HEK293 (cell line): ENCODE measurements at regions not wholly inside any gene's neighbourhood (a gene's known extent, or its start where the extent isn't known, plus 50 kb on each side); places are given as distances from the start of the nearest gene placed in this dataset.

ENCODE experiments used
- CTCF ChIA-PET: fragments of 350-600 bp; formaldehyde crosslinking; extraction: SDS; loops from one replicate; lab custom pipeline; 2021; ENCODE audit warnings: antibody characterized with exemption; lab: Yijun Ruan, JAX
- POLR2A ChIA-PET: fragments of 300-600 bp; formaldehyde crosslinking; extraction: SDS; loops from one replicate; lab custom pipeline; 2020; ENCODE audit warnings: antibody characterized with exemption, inconsistent platforms; lab: Yijun Ruan, JAX
- H3K27ac ChIP-seq: fragments of 200-500 bp; sonication (Bioruptor generic); 2 replicates; pipeline ENCODE4 v1.5.1; 2014; ENCODE audit warnings: low read depth, low read length, control low read depth, inconsistent platforms; ENCODE audit errors: extremely low read depth
- H3K36me3 ChIP-seq, 2 experiments: fragments of 200-500 bp in 1 of 2; sonication (Bioruptor generic) in 1 of 2; 1 replicate in 1 of 2; 2 replicates in 1 of 2; pipeline ENCODE4 v1.5.1; 2014 to 2017; ENCODE audit warnings: inconsistent platforms in 2 of 2, low read length in 2 of 2; ENCODE audit not compliant: control insufficient read depth in 2 of 2, insufficient read depth in 1 of 2
- H3K4me1 ChIP-seq: fragments of 200-500 bp; sonication (Bioruptor generic); 2 replicates; pipeline ENCODE4 v1.5.1; 2014; ENCODE audit warnings: mild to moderate bottlenecking, low read length, inconsistent platforms; ENCODE audit not compliant: control insufficient read depth, insufficient read depth
- H3K4me3 ChIP-seq: 2 replicates; pipeline ENCODE4 v1.5.1; 2011; ENCODE audit warnings: low read depth, mild to moderate bottlenecking, control low read depth, low read length, moderate library complexity
- H3K9me3 ChIP-seq: fragments of 200-500 bp; sonication (Bioruptor generic); 2 replicates; pipeline ENCODE4 v1.5.1; 2014; ENCODE audit warnings: low read depth, low read length, inconsistent platforms; ENCODE audit not compliant: control insufficient read depth, insufficient read depth
- EGR2 ChIP-seq: fragments of 450-650 bp; formaldehyde crosslinking; IDR thresholded peaks from 2 replicates; pipeline ENCODE4 v1.5.1; 2016; ENCODE audit warnings: low read depth, missing biosample characterization, missing genetic modification characterization
- ELK4 ChIP-seq: IDR thresholded peaks from 2 replicates; pipeline ENCODE4 v1.6.1; 2011; ENCODE audit warnings: mild to moderate bottlenecking, low read depth, low read length, borderline replicate concordance
- GLI4 ChIP-seq: fragments of 450-650 bp; formaldehyde crosslinking; IDR thresholded peaks from 2 replicates; pipeline ENCODE4 v1.5.1; 2016; ENCODE audit warnings: missing biosample characterization, missing genetic modification characterization
- HOXA7 ChIP-seq: sonication (generic); formaldehyde crosslinking; IDR thresholded peaks from 2 replicates; pipeline ENCODE4 v1.8.1; 2022; ENCODE audit warnings: missing genetic modification reagents, borderline replicate concordance
- KLF17 ChIP-seq: fragments of 450-650 bp; formaldehyde crosslinking; IDR thresholded peaks from 2 replicates; pipeline ENCODE4 v1.5.1; 2016; ENCODE audit warnings: missing biosample characterization, missing genetic modification characterization
- ZBTB17 ChIP-seq: fragments of 450-650 bp; formaldehyde crosslinking; IDR thresholded peaks from 2 replicates; pipeline ENCODE4 v1.5.1; 2016; ENCODE audit warnings: missing biosample characterization, missing genetic modification characterization
- ZBTB20 ChIP-seq: fragments of 450-650 bp; formaldehyde crosslinking; IDR thresholded peaks from 2 replicates; pipeline ENCODE4 v1.5.1; 2016; ENCODE audit warnings: missing biosample characterization, missing genetic modification characterization
- ZBTB44 ChIP-seq: fragments of 450-650 bp; IDR thresholded peaks from 2 replicates; pipeline ENCODE4 v1.5.1; 2018; ENCODE audit warnings: missing biosample characterization, mild to moderate bottlenecking, missing genetic modification characterization
- ZFHX2 ChIP-seq: fragments of 450-650 bp; formaldehyde crosslinking; conservative IDR thresholded peaks from 2 replicates; pipeline ENCODE4 v1.5.1; 2016; ENCODE audit warnings: missing biosample characterization, missing genetic modification characterization
- ZNF121 ChIP-seq: fragments of 450-650 bp; formaldehyde crosslinking; IDR thresholded peaks from 2 replicates; pipeline ENCODE4 v1.5.1; 2016; ENCODE audit warnings: missing biosample characterization, missing genetic modification characterization
- ZNF18 ChIP-seq: fragments of 450-650 bp; formaldehyde crosslinking; IDR thresholded peaks from 2 replicates; pipeline ENCODE4 v1.5.1; 2016; ENCODE audit warnings: missing biosample characterization, missing genetic modification characterization
- ZNF184 ChIP-seq: fragments of 450-650 bp; IDR thresholded peaks from 2 replicates; pipeline ENCODE4 v1.5.1; 2018; ENCODE audit warnings: missing biosample characterization, mild to moderate bottlenecking, missing genetic modification characterization
- ZNF280D ChIP-seq: fragments of 450-650 bp; formaldehyde crosslinking; IDR thresholded peaks from 2 replicates; pipeline ENCODE4 v1.5.1; 2016; ENCODE audit warnings: missing biosample characterization, missing genetic modification characterization
- ZNF292 ChIP-seq: fragments of 450-650 bp; formaldehyde crosslinking; IDR thresholded peaks from 2 replicates; pipeline ENCODE4 v1.5.1; 2016; ENCODE audit warnings: low read depth, missing biosample characterization, missing genetic modification characterization, borderline replicate concordance
- ZNF366 ChIP-seq: fragments of 450-650 bp; formaldehyde crosslinking; conservative IDR thresholded peaks from 2 replicates; pipeline ENCODE4 v1.5.1; 2016; ENCODE audit warnings: missing biosample characterization, missing genetic modification characterization
- ZNF394 ChIP-seq: fragments of 450-650 bp; formaldehyde crosslinking; IDR thresholded peaks from 2 replicates; pipeline ENCODE4 v1.5.1; 2016; ENCODE audit warnings: missing biosample characterization, missing genetic modification characterization, mild to moderate bottlenecking, moderate library complexity, borderline replicate concordance
- ZNF433 ChIP-seq: fragments of 450-650 bp; formaldehyde crosslinking; IDR thresholded peaks from 2 replicates; pipeline ENCODE4 v1.5.1; 2016; ENCODE audit warnings: missing biosample characterization, missing genetic modification characterization, low read depth
- ZNF529 ChIP-seq: fragments of 450-650 bp; formaldehyde crosslinking; IDR thresholded peaks from 2 replicates; pipeline ENCODE4 v1.5.1; 2017; ENCODE audit warnings: missing genetic modification characterization, missing biosample characterization; ENCODE audit not compliant: insufficient replicate concordance
- ZNF548 ChIP-seq: fragments of 450-650 bp; formaldehyde crosslinking; IDR thresholded peaks from 2 replicates; pipeline ENCODE4 v1.5.1; 2016; ENCODE audit warnings: missing biosample characterization, missing genetic modification characterization
- ZNF600 ChIP-seq: fragments of 450-650 bp; formaldehyde crosslinking; IDR thresholded peaks from 2 replicates; pipeline ENCODE4 v1.5.1; 2016; ENCODE audit warnings: missing biosample characterization, missing genetic modification characterization
- ZSCAN5A ChIP-seq: fragments of 450-650 bp; formaldehyde crosslinking; IDR thresholded peaks from 2 replicates; pipeline ENCODE4 v1.5.1; 2016; ENCODE audit warnings: missing biosample characterization, missing genetic modification characterization

GRCh38 chr3:106232956-106233355 lies 364.1 kb upstream of the CBLB start:
- H3K27ac ChIP-seq, result no peak overlapping the region
- ChIA-PET CTCF (no interaction called here), POLR2A (no interaction called here)
- H3K4me1 ChIP-seq, result no peaks in the 10 kb centered on the region
- no peak overlapping the region for H3K4me3 ChIP-seq
- H3K36me3 ChIP-seq, result no peaks in the 10 kb centered on the region
- H3K9me3 ChIP-seq, result no peaks in the 10 kb centered on the region
- TF ChIP-seq ZNF280D (no peak), HOXA7 (no peak), ZNF18 (tag by site-specific recombination) (no peak)
- TF ChIP-seq, all 188 proteins: peak for 0

- POLR2A ChIA-PET, result no interaction called here
- Histone ChIP-seq H3K4me3 (no peak overlapping the region), H3K36me3 (no peaks in the 10 kb centered on the region), H3K4me1 (no peaks in the 10 kb centered on the region), H3K9me3 (no peaks in the 10 kb centered on the region), H3K27ac (no peak overlapping the region)
- TF ChIP-seq ZNF433 (no peak), ZNF394 (tag by site-specific recombination) (no peak), ZNF121 (tag by site-specific recombination) (no peak), ZNF184 (tag by site-specific recombination) (no peak), ZFHX2 (tag by site-specific recombination) (no peak), ZSCAN5A (tag by site-specific recombination) (no peak), ZBTB44 (no peak), ZNF529 (tag by site-specific recombination) (no peak), GLI4 (tag by site-specific recombination) (no peak), EGR2 (tag by site-specific recombination) (no peak), ZNF292 (tag by site-specific recombination) (no peak), ZNF548 (tag by site-specific recombination) (no peak), ZNF600 (tag by site-specific recombination) (no peak), ZBTB20 (tag by site-specific recombination) (no peak), ELK4 (no peak), ZNF366 (tag by site-specific recombination) (no peak), KLF17 (tag by site-specific recombination) (no peak), ZBTB17 (tag by site-specific recombination) (no peak)
- CTCF ChIA-PET, result no interaction called here
Measured at GRCh38 chr3:106239195-106239697, 370.4 kb upstream of the CBLB start.
